ENCODE measurements at regions not wholly inside any gene's neighbourhood (a gene's known extent, or its start where the extent isn't known, plus 50 kb on each side); places are given as distances from the start of the nearest gene placed in this dataset.

GRCh38 chr2:172322049-172322448, 105.3 kb upstream of the ITGA6 start:
- Mint-ChIP-seq H3K36me3 (no peaks in the 10 kb centered on the region), H3K4me1 (peaks cover 21% of the 10 kb centered on the region)
- H3K4me1 ChIP-seq: no peaks in the 10 kb centered on the region

GRCh38 chr2:172323256-172323655, 104.1 kb upstream of the ITGA6 start:
- no peak overlapping the region for H3K9ac ChIP-seq
- Mint-ChIP-seq H3K9me3 (peaks cover 3% of the 10 kb centered on the region), H3K27ac (peak overlapping the region; percentile 82), H3K4me1 (peaks cover 21% of the 10 kb centered on the region), H3K4me3 (no peak overlapping the region), H3K36me3 (no peaks in the 10 kb centered on the region), H3K27me3 (ENCODE audit: insufficient read depth, low read depth) (peaks cover 8% of the 10 kb centered on the region)
- no peaks in the 10 kb centered on the region for H3K4me1 ChIP-seq
- H3K27ac ChIP-seq: no peak overlapping the region
- DNase-seq (ENCODE audit: low spot score): no peak
- no peaks in the 10 kb centered on the region for H3K79me2 ChIP-seq (ENCODE audit: low read depth)
- H3K4me3 ChIP-seq: no peak overlapping the region
- no peaks in the 10 kb centered on the region for H3F3A ChIP-seq (ENCODE audit: low read depth)
- no peaks in the 10 kb centered on the region for H3K27me3 ChIP-seq
- no peaks in the 10 kb centered on the region for H4K20me1 ChIP-seq (ENCODE audit: low read depth)
- peaks cover 4% of the 10 kb centered on the region for H3K9me3 ChIP-seq (ENCODE audit: low read depth)
- no peaks in the 10 kb centered on the region for H3K36me3 ChIP-seq
- H3K4me2 ChIP-seq: no peak overlapping the region
- no peak for TF ChIP-seq EZH2 (IDR thresholded peaks at IDR 0.05)
- TF ChIP-seq EZH2phosphoT487 (IDR thresholded peaks at IDR 0.05): no peak
- TF ChIP-seq CTCF (IDR thresholded peaks at IDR 0.05): no peak
- H2AFZ ChIP-seq (replicated peaks): no peak overlapping the region

More at GRCh38 chr2:172322049-172322448, 105.3 kb upstream of the ITGA6 start:
- peaks cover 3% of the 10 kb centered on the region for H3K9me3 Mint-ChIP-seq
- TF ChIP-seq EZH2 (IDR thresholded peaks at IDR 0.05) (no peak), CTCF (IDR thresholded peaks at IDR 0.05) (no peak), EZH2phosphoT487 (IDR thresholded peaks at IDR 0.05) (no peak)
- no peak overlapping the region for H3K4me3 Mint-ChIP-seq
- Histone ChIP-seq H3K4me3 (no peak overlapping the region), H3K4me2 (no peak overlapping the region), H3K79me2 (ENCODE audit: low read depth) (no peaks in the 10 kb centered on the region), H2AFZ (replicated peaks) (no peak overlapping the region), H3K36me3 (no peaks in the 10 kb centered on the region), H3F3A (ENCODE audit: low read depth) (no peaks in the 10 kb centered on the region), H3K9me3 (ENCODE audit: low read depth) (peaks cover 4% of the 10 kb centered on the region), H3K27ac (no peak overlapping the region), H3K9ac (no peak overlapping the region), H4K20me1 (ENCODE audit: low read depth) (no peaks in the 10 kb centered on the region), H3K27me3 (no peaks in the 10 kb centered on the region)
- H3K27me3 Mint-ChIP-seq (ENCODE audit: insufficient read depth, low read depth): peaks cover 8% of the 10 kb centered on the region
- no peak overlapping the region for H3K27ac Mint-ChIP-seq
- DNase-seq (ENCODE audit: low spot score): no peak

- Histone ChIP-seq H3K4me3 (no peak overlapping the region), H2AFZ (replicated peaks) (no peak overlapping the region), H3K4me2 (no peak overlapping the region), H3K9me3 (ENCODE audit: low read depth) (peaks cover 4% of the 10 kb centered on the region), H3K79me2 (ENCODE audit: low read depth) (no peaks in the 10 kb centered on the region), H4K20me1 (ENCODE audit: low read depth) (no peaks in the 10 kb centered on the region), H3K9ac (no peak overlapping the region), H3K4me1 (no peaks in the 10 kb centered on the region), H3K36me3 (no peaks in the 10 kb centered on the region), H3F3A (ENCODE audit: low read depth) (no peaks in the 10 kb centered on the region), H3K27ac (no peak overlapping the region), H3K27me3 (no peaks in the 10 kb centered on the region)
- Mint-ChIP-seq H3K4me1 (peaks cover 21% of the 10 kb centered on the region), H3K27me3 (ENCODE audit: insufficient read depth, low read depth) (peaks cover 8% of the 10 kb centered on the region), H3K36me3 (no peaks in the 10 kb centered on the region), H3K4me3 (peak overlapping the region; percentile 60), H3K27ac (peak overlapping the region; percentile 95), H3K9me3 (peaks cover 3% of the 10 kb centered on the region)
- no peak for DNase-seq (ENCODE audit: low spot score)
- TF ChIP-seq EZH2phosphoT487 (IDR thresholded peaks at IDR 0.05): no peak
- TF ChIP-seq EZH2 (IDR thresholded peaks at IDR 0.05): no peak
- TF ChIP-seq CTCF (IDR thresholded peaks at IDR 0.05): no peak
Measured at GRCh38 chr2:172323861-172324597, 103.4 kb upstream of the ITGA6 start.

All from neural progenitor cell (in vitro differentiated cells).